ENCODE measurements at regions not wholly inside any gene's neighbourhood (a gene's known extent, or its start where the extent isn't known, plus 50 kb on each side); places are given as distances from the start of the nearest gene placed in this dataset.

GRCh38 chr5:154562244-154562880 is 84.3 kb upstream of the HAND1 start:
- no TSS peak for BruUV-seq (replicated peaks)
- H3K4me3 ChIP-seq (replicated peaks in 1 of 3; ENCODE audit: insufficient read depth in 1 of 3, low read depth in 2 of 3, low read length in 3 of 3): no peak overlapping the region
- no peak for TF ChIP-seq ZFP62 (CRISPR knock-in tag; IDR thresholded peaks at IDR 0.05)
- TF ChIP-seq ZBTB26 (CRISPR knock-in tag; IDR thresholded peaks at IDR 0.05; ENCODE audit: borderline replicate concordance): no peak
- TF ChIP-seq HNF4G (IDR thresholded peaks at IDR 0.05; ENCODE audit: borderline replicate concordance, low read depth, low read length): no peak
- TF ChIP-seq HNF4G (CRISPR knock-in tag; IDR thresholded peaks at IDR 0.05; ENCODE audit: borderline replicate concordance, low read depth): no peak
- TF ChIP-seq ZEB1 (IDR thresholded peaks at IDR 0.05; ENCODE audit: insufficient replicate concordance, low read depth): no peak
- no peak for TF ChIP-seq STAT5B (CRISPR knock-in tag; IDR thresholded peaks at IDR 0.05)
- TF ChIP-seq PAX8 (CRISPR knock-in tag; IDR thresholded peaks at IDR 0.05; ENCODE audit: borderline replicate concordance): no peak
- no peak for TF ChIP-seq TOPORS (CRISPR knock-in tag; IDR thresholded peaks at IDR 0.05)

More at GRCh38 chr5:154562244-154562880, 84.3 kb upstream of the HAND1 start:
- Histone ChIP-seq H3K27ac (ENCODE audit: extremely low read length, insufficient read depth, low read length) (no peak overlapping the region), H3K79me2 (ENCODE audit: insufficient read depth, low read length) (no peaks in the 10 kb centered on the region), H3K4me2 (ENCODE audit: low read depth, low read length) (no peak overlapping the region), H3K9ac (ENCODE audit: insufficient read depth, low read depth, low read length) (no peak overlapping the region), H3K4me1 (ENCODE audit: insufficient read depth, low read length) (no peaks in the 10 kb centered on the region), H3K9me3 (ENCODE audit: low read length) (no peaks in the 10 kb centered on the region), H3K27me3 (ENCODE audit: control insufficient read depth in 1 of 2, insufficient read depth in 2 of 2, low read length in 2 of 2) (peaks cover 0 to 16% of the 10 kb centered on the region in 2 experiments; a peak in 1 of 5 replicates), H4K20me1 (ENCODE audit: insufficient read depth, low read length) (no peaks in the 10 kb centered on the region), H3K36me3 (replicated peaks in 1 of 2; ENCODE audit: control insufficient read depth in 1 of 2, insufficient read depth in 2 of 2, low read length in 2 of 2) (no peaks in the 10 kb centered on the region), H2AFZ (ENCODE audit: low read length) (no peak overlapping the region)
- in situ Hi-C loops (cut with HindIII; ENCODE audit: extremely low pct_ligation_motif_present, low pct_unique_long_range_greater_than_20kb) (no loop called here), intact Hi-C loops (cut with micrococcal nuclease; ENCODE audit: unreplicated experiment) (no loop called here)
- no peak for DNase-seq (ENCODE audit: low spot score)
- WGBS (ENCODE audit: low lambda C conversion rate): 19% methylated on average over 4 of the region's 4 CpGs
- ChIA-PET POLR2A (no interaction called here), CTCF (ENCODE audit: low intra/inter-chr PET ratio, low total read pairs) (no interaction called here)
- no peak for FAIRE-seq
- no peak for ATAC-seq
